GM12878 (cell line): ENCODE measurements at regions not wholly inside any gene's neighbourhood (a gene's known extent, or its start where the extent isn't known, plus 50 kb on each side); places are given as distances from the start of the nearest gene placed in this dataset.

Experiments
- CREB1 ChIP-seq: IDR thresholded peaks from 2 replicates; pipeline ENCODE4 v1.6.1; 2012; ENCODE audit warnings: low read depth, mild to moderate bottlenecking, inconsistent platforms
- CTCF ChIP-seq, 3 experiments: IDR thresholded peaks in 2 of 3; conservative IDR thresholded peaks in 1 of 3; 2 replicates each; pipeline ENCODE4 v1.5.1; 2011; ENCODE audit warnings: low read depth in 3 of 3, low read length in 3 of 3, mild to moderate bottlenecking in 3 of 3, control low read depth in 2 of 3, moderate library complexity in 2 of 3, inconsistent platforms in 1 of 3, mixed read lengths in 1 of 3; ENCODE audit not compliant: control insufficient read depth in 2 of 3, insufficient read depth in 1 of 3; ENCODE audit errors: extremely low read depth in 1 of 3
- ESRRA ChIP-seq: IDR thresholded peaks from 2 replicates; pipeline ENCODE4 v1.6.1; 2012; ENCODE audit warnings: mild to moderate bottlenecking, low read length, improper control_type of control experiment
- MAX ChIP-seq: IDR thresholded peaks from 2 replicates; pipeline ENCODE4 v1.6.1; 2012; ENCODE audit warnings: low read depth, low read length, improper control_type of control experiment
- NR2F1 ChIP-seq: fragments of 450-650 bp; conservative IDR thresholded peaks from 2 replicates; pipeline ENCODE4 v1.6.1; 2017; ENCODE audit warnings: mild to moderate bottlenecking
- RAD21 ChIP-seq: IDR thresholded peaks from 2 replicates; pipeline ENCODE4 v1.6.1; 2011; ENCODE audit warnings: mild to moderate bottlenecking, low read depth, low read length, moderate library complexity; ENCODE audit not compliant: insufficient read depth
- SP1 ChIP-seq: IDR thresholded peaks from one replicate; pipeline ENCODE4 v1.6.1; 2011; ENCODE audit warnings: low read depth, low read length
- YY1 ChIP-seq: IDR thresholded peaks from 2 replicates; pipeline ENCODE4 v1.6.1; 2011; ENCODE audit warnings: low read depth, mild to moderate bottlenecking, low read length
- ZNF24 ChIP-seq: fragments of 450-650 bp; IDR thresholded peaks from 2 replicates; pipeline ENCODE4 v1.6.1; 2017; ENCODE audit warnings: antibody characterized with exemption, mild to moderate bottlenecking
- ZSCAN29 ChIP-seq: fragments of 450-650 bp; IDR thresholded peaks from 2 replicates; pipeline ENCODE4 v1.6.1; 2017; ENCODE audit warnings: mild to moderate bottlenecking, moderate library complexity

- TF ChIP-seq SP1 (no peak), YY1 (no peak), ZNF24 (no peak), MAX (no peak), CTCF (IDR thresholded peaks at IDR 0.05 in 2 of 3, conservative IDR thresholded peaks at IDR 0.05 in 1 of 3; ENCODE audit: control insufficient read depth in 2 of 3, extremely low read depth in 1 of 3, insufficient read depth in 1 of 3, low read depth in 3 of 3, low read length in 3 of 3) (no peak), CREB1 (no peak), ZSCAN29 (no peak), NR2F1 (no peak), RAD21 (no peak), ESRRA (no peak)
These were observed 308.7 kb downstream of the PRDM5 start for GRCh38 chr4:120613778-120614177.
